ENCODE measurements at regions not wholly inside any gene's neighbourhood (a gene's known extent, or its start where the extent isn't known, plus 50 kb on each side); places are given as distances from the start of the nearest gene placed in this dataset.

DNA sequence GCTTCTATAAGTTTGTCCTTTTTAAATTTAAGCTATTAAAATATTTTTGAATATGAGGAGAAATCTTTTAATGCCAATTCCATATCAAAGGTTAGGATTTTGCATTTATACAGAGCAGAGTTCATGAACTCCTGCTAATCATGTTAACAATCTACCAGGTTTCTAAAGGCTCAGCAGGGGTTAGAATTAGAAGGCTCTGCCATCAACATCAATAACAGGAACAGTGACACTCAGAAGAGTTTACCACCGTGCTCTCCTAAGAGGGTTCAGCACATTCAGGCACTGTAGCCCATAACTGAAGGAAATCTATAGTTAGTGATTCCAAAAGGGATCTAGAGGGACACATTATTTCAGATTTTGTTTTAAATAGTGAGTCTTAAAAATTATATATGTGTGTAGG is 100.1 kb downstream of the HOXA1 start:
- no peak for TF ChIP-seq CTCF (IDR thresholded peaks at IDR 0.05; ENCODE audit: poor library complexity)
- no peak for TF ChIP-seq EZH2 (IDR thresholded peaks at IDR 0.05; ENCODE audit: borderline replicate concordance)

Data from hepatocyte (in vitro differentiated cells).